Hypothalamus (tissue), 51 donors: ENCODE measurements at regions not wholly inside any gene's neighbourhood (a gene's known extent, or its start where the extent isn't known, plus 50 kb on each side); places are given as distances from the start of the nearest gene placed in this dataset.

ENCODE experiments used
- DNase-seq, 51 donors: peaks; one replicate each; lab custom pipeline; 2025; lab: John Stamatoyannopoulos, UW

GRCh38 chr15:93307513-93307912, 218.5 kb upstream of the RGMA start:
- DNase-seq: no peak

- DNase-seq: no peak
These were observed 216.3 kb upstream of the RGMA start for GRCh38 chr15:93305306-93305705.

DNA sequence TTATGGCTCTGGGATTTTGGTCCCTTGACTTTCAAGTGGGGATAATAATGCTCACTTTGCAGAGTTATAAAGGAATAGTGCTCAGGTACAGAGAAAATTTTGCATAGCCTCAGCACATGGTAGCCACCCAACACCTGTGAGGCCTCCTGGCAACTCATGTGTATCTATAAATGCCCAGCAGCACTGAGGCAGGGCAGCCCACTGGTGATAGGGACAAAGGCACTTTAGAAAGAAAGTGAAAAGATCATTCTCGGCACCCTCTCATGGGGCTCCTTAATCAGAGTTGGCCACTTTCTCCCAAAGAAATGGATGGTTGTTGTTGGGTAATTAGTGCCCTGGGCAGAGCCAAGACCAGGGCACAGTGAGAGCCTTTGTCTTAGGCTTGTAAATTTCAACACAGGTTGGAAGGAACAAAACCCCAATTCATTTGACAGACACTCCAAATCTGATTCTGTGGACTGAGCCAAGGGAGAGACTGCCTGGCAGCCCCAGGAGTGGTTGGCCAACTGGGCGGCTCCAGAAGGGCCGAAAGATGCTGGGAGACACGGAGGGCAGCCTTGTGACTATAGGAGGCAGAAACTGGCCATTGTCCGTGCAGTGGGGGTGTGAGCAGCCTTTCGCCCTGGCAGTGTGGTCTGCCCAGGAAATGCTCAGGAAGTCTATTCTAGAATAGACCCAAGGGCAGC, 213.2 kb upstream of the RGMA start:
- peak in 42 of 51 donors; percentile 20 to 90 (median 66) for DNase-seq

- DNase-seq: no peak
These were observed 211.8 kb upstream of the RGMA start for GRCh38 chr15:93300796-93301195.

GRCh38 chr15:93299675-93300074, 210.7 kb upstream of the RGMA start:
- DNase-seq: no peak

DNA sequence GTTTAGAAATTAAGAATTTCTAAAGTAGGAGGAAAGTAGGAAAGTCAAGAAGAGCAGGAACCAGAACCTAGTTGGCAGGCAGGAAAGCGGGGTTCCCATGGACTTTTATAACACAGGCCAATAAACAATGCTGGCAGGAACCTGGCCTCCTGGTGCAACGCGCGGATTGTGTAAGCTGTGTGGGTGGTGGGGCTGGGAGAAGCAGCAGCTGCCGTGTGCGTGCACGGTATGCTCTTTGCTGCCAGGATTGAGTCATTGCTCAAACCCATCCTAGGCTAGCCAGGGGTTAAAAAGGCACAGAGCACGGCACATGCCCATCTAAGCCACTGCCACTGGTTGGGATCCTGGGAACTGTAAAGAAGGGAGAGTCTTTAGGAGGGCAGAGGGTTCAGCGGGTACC, 209.9 kb upstream of the RGMA start:
- DNase-seq: no peak

DNA sequence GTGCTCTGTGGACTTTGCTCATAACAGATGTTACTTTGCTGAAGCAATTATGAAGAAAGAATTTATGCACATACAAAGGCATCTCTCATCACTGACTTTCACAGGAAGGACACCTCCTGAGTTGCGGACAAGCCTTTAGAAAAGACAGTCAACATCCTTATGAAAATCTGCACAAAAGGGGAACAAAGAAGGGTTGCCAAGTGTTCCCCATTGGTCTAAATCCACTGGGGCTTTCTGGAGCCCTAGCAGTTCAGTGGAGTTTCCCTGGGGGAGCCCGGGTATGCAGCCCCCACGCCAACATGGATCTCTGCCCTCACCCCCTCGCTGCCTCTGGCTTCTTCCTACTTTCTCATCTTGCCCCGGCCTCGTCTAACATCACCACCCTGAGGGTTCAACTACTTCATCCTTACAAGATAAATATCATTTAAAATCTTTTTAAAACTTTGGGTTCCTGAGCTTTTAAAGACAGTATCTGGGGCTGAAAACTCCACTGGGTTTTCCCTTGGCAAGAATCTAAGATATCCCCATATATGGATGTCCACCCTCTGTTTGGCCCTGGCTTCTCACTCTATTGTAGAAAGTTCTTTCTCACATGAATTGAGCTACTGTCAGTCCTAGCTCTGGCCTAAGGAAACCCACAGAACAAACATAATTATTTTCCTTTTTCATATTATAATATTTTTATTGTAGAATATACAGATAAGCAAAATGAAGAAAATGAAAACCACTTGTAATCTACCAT, 207.9 kb upstream of the RGMA start:
- DNase-seq: no peak

DNA sequence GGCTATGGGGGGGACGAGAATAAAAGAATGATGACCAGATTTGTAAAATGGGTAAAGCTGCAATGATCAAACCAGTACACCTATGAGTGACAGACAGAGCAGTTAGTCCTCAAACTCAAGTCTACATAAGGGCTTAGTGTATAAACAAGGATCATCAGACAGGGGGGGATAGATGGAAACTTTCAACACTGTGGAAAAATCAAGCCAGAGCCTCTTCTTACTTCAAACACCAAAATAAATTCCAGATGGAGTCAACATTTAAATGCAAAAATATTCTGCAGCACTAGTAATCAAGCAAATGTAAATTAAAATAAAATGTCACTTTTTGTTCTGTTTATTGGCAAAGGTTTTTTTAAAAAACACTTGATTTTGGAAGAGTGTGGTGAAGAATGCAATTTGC, 205.9 kb upstream of the RGMA start:
- DNase-seq: no peak

- DNase-seq: no peak
These were observed 205.1 kb upstream of the RGMA start for GRCh38 chr15:93294066-93294465.

DNA sequence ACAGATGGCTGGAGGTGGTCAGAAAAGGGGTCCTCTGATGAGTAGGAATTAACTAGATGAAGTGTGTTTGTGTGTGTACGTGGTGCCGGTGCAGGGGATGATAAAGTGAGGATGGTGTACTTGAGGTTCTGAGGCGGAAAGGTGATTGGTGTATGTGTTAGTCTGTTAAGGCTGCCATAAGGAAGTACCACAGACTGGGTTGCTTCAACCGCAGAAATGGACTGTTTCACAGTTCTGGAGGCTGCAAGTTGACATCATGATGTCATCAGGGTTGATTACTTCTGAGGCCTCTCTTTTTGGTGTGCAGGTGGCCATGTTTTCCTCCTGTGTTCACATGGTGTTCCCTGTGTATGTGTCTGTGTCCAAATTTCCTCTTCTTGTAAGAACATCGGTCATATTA, 202.4 kb upstream of the RGMA start:
- no peak for DNase-seq

- no peak for DNase-seq
These were observed 201.6 kb upstream of the RGMA start for GRCh38 chr15:93290618-93290946.

DNA sequence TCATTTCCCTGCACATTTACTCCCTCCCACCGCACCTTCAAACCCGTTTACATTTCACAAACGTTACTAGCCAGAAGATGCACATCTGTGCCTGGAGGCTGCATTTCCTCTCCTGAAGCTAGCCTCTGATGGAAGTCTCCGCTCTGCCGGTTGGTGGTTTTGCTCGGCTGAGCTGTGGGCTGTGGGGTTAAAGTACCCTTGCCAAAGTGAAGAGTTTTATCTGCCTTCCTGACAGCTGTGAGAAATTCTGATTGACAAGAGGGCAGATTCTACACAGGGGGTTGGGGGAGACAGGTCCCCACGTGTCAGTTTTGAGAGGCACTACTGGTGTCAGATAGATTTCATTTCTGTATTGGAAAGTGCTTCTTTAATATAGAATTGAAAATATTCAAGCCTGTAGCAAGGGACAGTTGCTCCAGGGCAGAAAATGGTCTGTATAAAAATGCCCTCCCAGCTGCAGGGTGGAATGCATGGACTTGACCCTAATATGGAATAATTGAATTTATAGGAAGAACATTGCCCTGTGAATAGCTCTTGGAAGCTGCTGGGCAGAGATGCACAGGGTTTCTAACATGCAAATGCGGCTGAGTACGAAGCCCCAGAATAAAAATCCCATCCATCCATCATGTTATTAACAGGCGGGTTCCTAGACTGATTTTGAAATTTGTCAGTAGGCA, 201.1 kb upstream of the RGMA start:
- DNase-seq: no peak

DNA sequence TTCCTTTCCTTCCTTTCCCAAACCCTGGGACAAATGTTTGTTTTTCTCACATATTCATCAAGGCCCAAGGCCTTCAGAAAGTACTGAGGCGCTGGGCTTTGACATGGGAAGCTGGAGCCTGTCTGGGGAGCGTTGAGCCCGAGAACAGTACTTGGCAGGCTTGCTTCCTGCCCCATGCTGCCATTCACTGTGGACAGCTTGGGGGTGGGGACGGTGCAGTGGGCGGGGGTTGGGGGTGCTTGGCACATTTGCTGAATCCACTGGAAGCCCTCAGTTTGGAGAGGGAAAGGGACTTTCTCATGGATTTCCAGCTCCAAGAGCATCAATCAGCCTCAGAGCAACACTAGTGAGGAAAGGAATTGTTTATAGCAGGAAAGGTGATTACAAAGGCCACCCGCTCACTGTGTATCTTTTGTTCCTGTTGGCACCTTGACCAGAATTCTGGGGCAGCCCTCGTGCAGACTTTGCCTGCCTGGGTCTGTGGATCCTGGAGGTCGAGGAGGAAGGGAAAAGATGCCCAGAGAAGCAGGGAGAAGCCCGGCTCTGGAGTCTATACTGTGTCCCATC, 199.8 kb upstream of the RGMA start:
- DNase-seq: peak in 25 of 51 donors; percentile 7 to 76 (median 39)

- no peak for DNase-seq
These were observed 197.4 kb upstream of the RGMA start for GRCh38 chr15:93286446-93286845.

- peak in 9 of 51 donors; percentile 12 to 53 (median 21) for DNase-seq
These were observed 194.8 kb upstream of the RGMA start for GRCh38 chr15:93283854-93284253.

DNA sequence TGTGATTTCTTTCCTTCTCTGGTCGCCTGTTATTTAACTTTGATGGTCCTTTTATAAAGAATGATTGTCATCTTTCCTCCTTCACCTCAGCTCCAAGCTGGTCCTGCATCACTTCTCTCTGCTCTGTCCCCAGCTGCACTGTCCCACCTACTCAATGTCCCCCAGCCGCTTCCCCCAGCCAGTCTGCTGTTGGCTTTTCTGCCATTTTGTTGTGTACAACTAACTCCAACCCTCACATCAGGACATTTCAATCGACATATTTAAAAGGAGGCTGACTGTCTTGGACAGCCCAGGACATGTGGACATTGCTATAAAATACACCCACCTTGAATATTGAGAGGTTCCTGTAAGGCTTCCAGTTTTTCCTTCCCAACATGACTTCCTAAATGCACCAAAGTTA, 193.8 kb upstream of the RGMA start:
- DNase-seq: no peak

DNA sequence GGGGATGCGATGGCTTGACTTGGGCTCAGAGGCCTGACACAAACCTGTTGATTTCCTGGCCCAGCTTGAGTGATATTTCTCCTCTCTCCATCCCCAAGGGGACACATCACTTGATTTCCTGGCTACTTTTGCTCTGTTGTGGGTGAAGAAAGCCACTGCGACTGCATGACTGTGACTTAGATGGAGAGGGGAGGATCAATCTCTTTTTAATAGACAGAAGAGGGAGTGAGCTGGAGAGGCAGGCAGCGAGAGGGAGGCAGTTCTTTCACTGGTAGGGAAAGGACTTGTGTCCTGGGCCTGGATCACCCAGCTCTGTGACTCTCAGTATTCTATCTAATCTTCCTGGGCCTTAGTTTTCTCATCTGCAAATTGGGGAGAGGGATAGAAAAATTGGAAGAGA, 189.8 kb upstream of the RGMA start:
- no peak for DNase-seq

DNA sequence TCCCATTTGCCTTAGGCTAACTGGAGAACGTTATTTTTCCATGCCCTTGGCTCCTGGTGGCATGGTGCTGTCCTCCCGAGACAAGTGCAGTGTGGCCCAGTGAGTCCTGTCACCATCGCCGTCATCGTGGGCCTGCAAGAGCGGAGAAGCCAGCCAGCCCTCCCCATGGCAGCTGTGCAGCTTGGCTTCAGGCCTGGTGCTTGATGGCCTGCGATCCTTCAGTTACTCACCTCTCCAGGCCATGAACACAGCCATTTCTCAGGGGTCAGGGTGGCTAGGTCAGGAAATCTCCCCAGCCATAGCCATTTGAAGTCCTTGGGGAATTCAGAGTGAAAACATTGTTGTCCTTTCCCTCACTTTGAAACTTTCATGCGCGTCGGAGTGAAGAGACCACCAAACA, 189.0 kb upstream of the RGMA start:
- no peak for DNase-seq

- no peak for DNase-seq
These were observed 185.2 kb upstream of the RGMA start for GRCh38 chr15:93274257-93274656.

DNA sequence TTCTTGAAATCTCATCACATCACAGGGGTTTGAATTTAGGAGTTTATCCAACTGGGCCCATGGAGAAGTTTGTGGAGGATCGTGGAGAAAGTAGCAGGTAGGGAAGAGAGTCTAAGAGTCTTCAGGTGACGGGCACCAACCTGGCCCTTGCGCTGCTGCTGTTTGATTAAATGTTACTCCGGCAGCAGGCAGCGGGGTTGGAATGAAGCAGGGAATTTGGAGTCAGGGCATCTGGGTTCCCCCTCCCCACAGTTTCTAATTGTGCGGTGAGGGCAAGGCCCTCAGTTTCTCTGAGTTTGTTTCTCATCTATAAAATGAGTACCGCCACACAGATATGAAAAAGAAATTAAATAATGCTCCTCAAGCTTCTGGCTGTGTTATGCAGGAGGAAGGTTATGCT, 182.9 kb upstream of the RGMA start:
- DNase-seq: no peak

DNA sequence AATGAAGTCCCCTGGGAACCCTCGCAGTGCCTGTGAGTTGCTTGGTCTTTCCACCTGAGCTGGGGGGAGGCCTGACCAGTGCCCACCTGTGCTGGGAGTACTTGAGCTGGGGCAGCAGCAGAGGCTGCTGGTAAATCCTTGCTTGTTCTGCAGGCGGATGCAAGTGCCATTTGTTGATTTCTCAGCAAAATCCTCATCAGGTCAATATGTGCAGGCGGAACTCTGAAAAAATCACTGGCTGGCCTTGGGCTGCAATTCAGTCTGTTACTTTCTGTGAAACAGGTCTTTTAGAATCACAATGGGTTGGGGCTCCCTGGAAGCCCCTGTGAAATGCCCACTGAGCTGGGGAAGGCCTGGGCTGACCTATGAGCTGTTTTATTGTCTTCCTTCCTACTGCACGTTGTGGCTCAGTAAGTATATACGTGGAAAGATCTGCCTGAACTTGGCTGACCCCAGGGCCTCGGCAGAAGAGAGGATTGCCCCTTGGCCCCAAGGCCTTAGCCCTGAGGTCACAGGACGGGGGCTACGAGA, 182.0 kb upstream of the RGMA start:
- no peak for DNase-seq
